GM19463 (cell line): ENCODE measurements at regions not wholly inside any gene's neighbourhood (a gene's known extent, or its start where the extent isn't known, plus 50 kb on each side); places are given as distances from the start of the nearest gene placed in this dataset.

Experiments
- ATAC-seq: cut with Tn5 transposase; IDR thresholded peaks from one replicate; pipeline ENCODE4 v1.9.1; 2021; ENCODE audit warnings: mild to moderate bottlenecking, moderate library complexity; ENCODE audit not compliant: unreplicated experiment

- ATAC-seq: no peak
Observed at GRCh38 chr1:5812295-5812694, 179.9 kb downstream of the NPHP4 start.

DNA sequence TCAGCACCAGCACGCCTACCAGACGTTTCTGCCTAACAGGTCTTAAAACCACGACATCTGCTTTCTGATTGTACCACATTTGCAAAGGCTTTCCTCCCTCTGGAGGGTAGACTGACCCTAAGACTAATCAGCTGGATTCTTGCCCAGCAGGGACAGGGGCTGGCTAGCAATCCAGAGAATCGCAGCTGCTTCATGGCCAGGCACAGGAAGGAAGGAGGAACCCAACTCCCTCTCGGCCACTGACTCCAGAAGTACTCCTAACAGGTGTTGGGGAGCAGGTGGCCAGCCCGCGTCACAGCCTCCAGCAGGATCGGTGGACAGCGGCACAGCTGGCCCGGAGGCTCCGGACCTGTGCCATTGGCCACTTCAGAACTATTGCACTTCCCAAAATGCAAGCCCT lies 180.8 kb downstream of the NPHP4 start:
- ATAC-seq: no peak

GRCh38 chr1:5810553-5811270 lies 181.5 kb downstream of the NPHP4 start:
- ATAC-seq: no peak

DNA sequence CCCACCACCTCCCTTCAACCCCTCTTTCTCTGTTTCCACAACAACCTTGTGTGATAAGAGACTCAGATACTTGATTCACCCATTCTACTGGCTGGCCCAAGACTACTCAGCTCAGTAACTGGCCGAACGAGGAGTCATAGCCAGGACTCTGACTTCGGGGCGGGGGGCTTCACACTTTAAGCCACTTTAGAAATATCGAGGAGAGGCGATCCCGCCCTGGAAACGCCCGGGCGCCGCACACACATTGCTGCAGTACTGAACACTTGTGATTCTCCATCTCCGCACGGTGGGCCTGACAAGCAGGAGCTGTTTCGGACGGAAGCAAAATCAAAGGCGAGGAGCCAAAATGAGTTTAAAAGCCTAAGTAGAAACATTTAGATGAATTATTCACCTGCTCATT lies 182.1 kb downstream of the NPHP4 start:
- ATAC-seq: no peak

DNA sequence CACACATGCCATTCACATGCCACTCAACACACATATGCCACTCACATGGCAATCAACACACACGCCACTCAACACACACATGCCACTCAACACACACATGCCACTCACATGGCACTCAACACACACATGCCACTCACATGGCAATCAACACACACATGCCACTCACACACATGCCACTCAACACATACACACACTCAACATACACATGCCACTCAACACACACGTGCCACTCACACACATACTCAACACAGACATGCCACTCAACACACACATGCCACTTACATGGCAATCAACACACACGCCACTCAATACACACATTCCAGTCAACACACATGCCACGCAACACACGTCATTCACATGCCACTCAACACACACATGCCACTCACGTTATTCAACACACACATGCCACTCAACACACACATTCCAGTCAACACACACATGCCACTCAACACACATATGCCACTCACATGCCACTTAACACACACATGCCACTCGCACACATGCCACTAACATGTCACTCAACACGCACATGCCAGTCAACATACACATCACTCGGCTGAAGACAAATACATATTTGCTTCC lies 182.9 kb downstream of the NPHP4 start:
- ATAC-seq: no peak

DNA sequence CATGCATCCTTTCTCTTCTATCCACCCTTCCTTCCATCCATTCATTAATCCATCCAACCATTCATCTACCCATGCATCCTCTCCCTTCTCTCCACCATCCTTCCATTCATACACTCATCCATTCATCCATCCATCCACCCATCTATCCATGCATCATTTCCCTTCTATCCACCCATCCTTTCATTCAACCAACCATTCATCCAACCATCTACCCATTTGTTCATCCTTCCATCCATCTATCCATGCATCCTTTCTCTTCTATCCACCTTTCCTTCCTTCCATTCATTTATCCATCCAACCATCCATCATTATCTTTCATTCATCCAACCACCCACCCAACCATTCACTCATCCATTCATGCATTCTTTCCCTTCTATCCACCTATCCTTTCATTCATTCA lies 188.4 kb downstream of the NPHP4 start:
- ATAC-seq: no peak

DNA sequence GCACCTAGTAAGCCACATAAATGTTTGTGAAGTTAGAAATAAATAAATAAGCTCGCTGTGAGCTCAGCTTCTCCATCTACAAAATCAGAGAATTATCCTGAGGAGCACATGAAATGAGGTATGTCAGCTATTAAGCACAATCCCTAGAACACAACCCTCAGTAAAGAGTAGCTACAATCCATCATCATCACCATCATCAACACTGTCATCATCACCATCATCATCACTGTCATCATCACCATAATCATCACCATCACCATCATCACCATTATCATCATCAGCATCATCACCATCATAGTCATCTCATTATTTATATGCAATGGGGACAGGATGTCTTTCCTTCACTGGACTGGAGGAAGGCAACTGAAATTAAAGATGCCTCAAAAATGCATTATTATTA lies 189.6 kb downstream of the NPHP4 start:
- ATAC-seq: no peak

- ATAC-seq: no peak
Observed at GRCh38 chr1:5798904-5799303, 193.3 kb downstream of the NPHP4 start.

GRCh38 chr1:5798151-5798730 lies 194.0 kb downstream of the NPHP4 start:
- no peak for ATAC-seq

- no peak for ATAC-seq
Observed at GRCh38 chr1:5796028-5796427, 196.2 kb downstream of the NPHP4 start.

DNA sequence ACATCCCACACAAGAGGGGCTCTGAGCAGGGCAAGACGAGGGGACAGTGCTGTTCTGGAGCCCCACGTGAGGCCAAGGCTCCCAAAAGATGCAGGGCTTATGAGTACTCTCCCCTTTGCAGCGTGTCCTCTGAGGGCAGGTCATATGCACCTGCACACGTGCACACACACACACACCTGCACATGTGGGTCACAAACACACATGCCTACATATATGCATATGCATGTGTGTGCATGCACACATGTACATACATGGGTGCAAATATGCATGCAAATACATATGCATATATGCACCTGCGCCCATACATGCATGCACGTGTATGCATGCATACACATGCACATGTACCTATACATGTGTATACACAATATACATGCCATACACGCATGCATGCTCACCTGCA lies 197.9 kb downstream of the NPHP4 start:
- ATAC-seq: no peak

DNA sequence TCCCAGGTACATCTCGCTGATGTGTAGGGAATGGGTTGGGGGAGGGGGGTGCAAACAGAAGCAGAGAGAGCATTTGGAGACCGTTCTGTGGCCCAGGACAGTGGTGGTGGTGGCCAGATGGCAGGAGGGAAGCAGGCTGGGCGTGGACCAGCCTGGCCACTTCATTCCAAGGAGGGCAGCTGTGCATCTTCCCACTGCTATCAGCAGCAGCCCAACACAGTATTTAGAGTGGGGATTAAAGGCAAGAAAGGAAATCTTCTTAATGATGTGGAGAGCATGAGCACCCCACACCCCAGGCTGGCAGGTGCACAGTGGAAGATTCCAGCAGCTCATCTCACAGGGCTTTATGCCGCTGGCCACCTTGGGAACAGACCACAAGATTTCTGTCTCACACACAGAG lies 198.7 kb downstream of the NPHP4 start:
- ATAC-seq: no peak

DNA sequence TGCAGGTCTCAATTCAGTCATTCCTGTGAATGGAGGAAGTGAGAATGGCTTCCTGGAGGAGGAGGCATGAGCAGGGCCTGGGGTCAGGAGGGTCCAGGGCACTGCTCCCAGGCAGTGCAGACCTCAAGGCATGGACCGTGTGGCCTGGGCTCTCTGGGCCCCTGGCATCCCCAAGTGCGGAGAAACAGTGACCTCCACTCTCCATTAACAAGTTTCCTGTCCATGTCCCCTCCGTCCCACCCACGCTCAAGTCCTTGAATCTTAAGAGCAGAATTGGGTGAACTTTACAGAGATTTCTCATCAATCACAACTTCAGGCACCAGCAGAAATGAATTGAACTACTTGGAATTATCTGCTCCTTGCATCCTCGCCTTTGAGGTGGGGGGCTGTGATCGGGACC lies 211.1 kb downstream of the NPHP4 start:
- ATAC-seq: no peak

DNA sequence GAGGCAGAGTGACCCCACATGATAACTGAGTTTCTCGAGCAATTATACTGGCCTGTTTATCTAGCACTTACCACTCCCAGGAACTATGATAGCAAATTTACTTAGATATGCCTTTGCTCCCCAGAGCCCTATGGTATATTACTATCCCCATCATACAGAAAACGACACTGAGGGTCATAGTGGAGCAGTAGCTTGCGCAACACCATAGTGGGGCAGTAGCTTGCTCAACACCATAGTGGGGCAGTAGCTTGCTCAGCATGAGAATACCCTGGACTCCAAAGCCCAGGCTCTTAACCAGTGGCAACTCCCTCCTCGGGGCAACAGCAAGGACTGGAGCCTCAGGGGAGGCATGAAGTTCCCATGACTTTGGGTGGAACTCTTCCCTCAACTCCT lies 211.9 kb downstream of the NPHP4 start:
- no peak for ATAC-seq

- ATAC-seq: no peak
Observed at GRCh38 chr1:5779608-5780323, 212.5 kb downstream of the NPHP4 start.

- ATAC-seq: no peak
Observed at GRCh38 chr1:5776035-5776550, 216.1 kb downstream of the NPHP4 start.

DNA sequence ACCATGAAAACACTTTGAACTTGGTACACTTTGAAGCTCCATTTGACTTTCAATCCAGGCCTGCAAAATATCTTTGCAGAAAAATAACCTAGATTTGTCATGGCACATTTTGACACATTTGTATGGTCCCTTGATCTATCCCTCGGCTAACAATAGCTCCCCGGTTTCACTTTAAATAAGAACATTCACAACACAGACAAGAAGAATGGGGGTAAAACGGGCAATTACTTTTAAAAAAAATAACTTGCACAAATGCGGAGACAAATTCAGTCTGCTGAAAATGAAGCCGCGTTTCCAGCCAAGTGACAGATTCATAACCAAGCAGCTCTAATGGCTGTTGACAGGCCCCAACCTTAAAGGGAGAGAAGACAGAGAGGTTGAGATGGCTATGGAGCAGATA lies 218.2 kb downstream of the NPHP4 start:
- no peak for ATAC-seq

- ATAC-seq: no peak
Observed at GRCh38 chr1:5771788-5772187, 220.4 kb downstream of the NPHP4 start.

DNA sequence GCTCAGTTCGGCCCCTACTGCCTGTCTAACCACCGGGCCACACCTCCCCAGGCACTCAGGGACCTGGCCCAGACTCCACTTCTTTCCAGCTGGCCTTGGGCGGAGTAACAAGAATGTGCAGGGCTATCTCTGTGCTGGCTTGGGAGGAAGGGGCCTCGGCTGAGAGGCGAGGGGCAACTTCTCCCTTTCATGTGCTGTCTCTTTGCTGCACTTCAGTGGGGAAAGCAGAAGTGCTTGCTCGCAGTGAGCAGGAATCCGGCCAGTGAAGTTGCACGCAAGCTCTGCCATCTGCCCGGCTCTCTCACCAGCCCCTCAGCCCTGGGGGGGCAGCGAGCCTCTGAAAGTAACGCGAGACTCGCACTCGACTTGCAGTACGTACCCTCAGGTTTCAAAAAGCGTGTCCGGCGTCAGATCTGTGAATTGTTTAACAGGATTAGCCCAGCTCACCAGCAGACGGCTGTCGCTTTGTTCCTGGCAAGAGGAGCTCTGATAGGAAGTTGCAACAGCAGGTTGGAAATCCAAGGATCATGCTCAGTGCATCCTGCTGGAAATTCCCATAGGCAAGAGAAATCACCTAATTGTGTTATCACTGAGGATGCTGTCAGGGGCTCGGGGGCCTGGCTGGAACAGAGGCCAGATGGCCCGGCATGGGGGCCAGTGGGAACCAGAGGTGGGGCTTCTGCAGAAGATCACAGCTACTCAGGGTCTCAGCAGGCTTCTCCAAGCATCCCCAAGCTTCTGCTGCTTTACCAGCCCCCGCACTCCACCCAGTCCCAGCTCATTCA lies 221.1 kb downstream of the NPHP4 start:
- ATAC-seq: no peak

DNA sequence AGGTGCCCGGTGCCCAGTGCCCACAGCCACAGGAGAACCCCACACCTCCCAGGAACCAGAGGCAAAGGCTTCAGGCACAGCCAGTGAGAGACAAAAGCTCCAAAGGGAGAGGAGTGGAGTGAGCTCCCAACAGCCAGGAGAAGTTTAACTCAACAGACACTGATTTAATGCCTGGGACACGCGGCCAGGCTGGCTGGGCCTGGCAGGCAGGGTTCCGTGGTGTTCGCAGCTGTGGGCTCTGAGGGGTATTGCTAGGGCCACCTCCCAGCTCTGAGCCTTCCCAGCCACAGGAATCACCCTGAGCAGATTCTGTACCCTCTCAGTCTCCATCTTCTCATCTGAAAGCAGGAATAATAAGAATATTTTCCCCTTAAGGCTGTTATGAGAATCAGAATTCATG lies 222.5 kb downstream of the NPHP4 start:
- ATAC-seq: no peak

DNA sequence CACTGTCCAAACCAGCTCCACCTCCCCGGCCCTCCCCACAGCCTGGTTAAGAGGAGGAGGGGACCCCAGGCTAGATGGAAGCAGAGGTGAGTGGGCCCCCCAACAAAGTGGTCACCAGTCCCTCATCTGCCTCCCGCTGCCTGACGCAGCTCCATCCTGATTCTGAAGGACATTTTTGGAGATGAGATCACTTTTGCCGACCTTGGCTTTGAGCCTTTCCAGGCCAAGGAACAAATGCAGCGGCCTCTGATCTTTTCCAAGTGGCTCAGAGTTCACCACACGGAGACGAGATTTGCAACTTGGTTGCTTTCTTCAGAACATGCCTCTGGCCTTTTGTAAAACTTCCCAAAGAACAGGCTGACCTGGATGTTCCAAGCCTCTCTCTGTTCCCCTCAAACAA lies 223.1 kb downstream of the NPHP4 start:
- no peak for ATAC-seq
